ENCODE measurements at regions not wholly inside any gene's neighbourhood (a gene's known extent, or its start where the extent isn't known, plus 50 kb on each side); places are given as distances from the start of the nearest gene placed in this dataset.

- Histone ChIP-seq H3K36me3 (no peaks in the 10 kb centered on the region), H3K9me3 (0 out of 2 replicates have a peak, but pooled peaks cover 2% of the 10 kb centered on the region), H3K27me3 (no peaks in the 10 kb centered on the region), H3K4me3 (no peak overlapping the region)
- DNase-seq = no peak
Observed at GRCh38 chr15:31448635-31448979, 122.0 kb downstream of the KLF13 start.

GRCh38 chr15:31452595-31453557, 126.2 kb downstream of the KLF13 start:
- Histone ChIP-seq H3K4me3 (no peak overlapping the region), H3K36me3 (no peaks in the 10 kb centered on the region), H3K27me3 (no peaks in the 10 kb centered on the region), H3K9me3 (0 out of 2 replicates have a peak, but pooled peaks cover 2% of the 10 kb centered on the region)
- no peak for DNase-seq

- Histone ChIP-seq H3K36me3 (no peaks in the 10 kb centered on the region), H3K4me3 (no peak overlapping the region), H3K27me3 (no peaks in the 10 kb centered on the region), H3K9me3 (0 out of 2 replicates have a peak, but pooled peaks cover 2% of the 10 kb centered on the region)
- no peak for DNase-seq
Observed at GRCh38 chr15:31453558-31454318, 127.1 kb downstream of the KLF13 start.

GRCh38 chr15:31455499-31455898, 128.9 kb downstream of the KLF13 start:
- no peak for DNase-seq
- H3K9me3 ChIP-seq = 0 out of 2 replicates have a peak, but pooled peaks cover 2% of the 10 kb centered on the region
- H3K36me3 ChIP-seq = no peaks in the 10 kb centered on the region
- no peaks in the 10 kb centered on the region for H3K27me3 ChIP-seq
- no peak overlapping the region for H3K4me3 ChIP-seq

- Histone ChIP-seq H3K9me3 (no peaks in the 10 kb centered on the region), H3K4me3 (no peak overlapping the region), H3K27me3 (no peaks in the 10 kb centered on the region), H3K36me3 (no peaks in the 10 kb centered on the region)
- DNase-seq = no peak
Observed at GRCh38 chr15:31456354-31457060, 129.9 kb downstream of the KLF13 start.

- H3K36me3 ChIP-seq = no peaks in the 10 kb centered on the region
- no peaks in the 10 kb centered on the region for H3K27me3 ChIP-seq
- no peaks in the 10 kb centered on the region for H3K9me3 ChIP-seq
- H3K4me3 ChIP-seq = no peak overlapping the region
- DNase-seq = no peak
Observed at GRCh38 chr15:31457161-31457560, 130.5 kb downstream of the KLF13 start.

GRCh38 chr15:31457631-31458526, 131.2 kb downstream of the KLF13 start:
- Histone ChIP-seq H3K9me3 (no peaks in the 10 kb centered on the region), H3K27me3 (no peaks in the 10 kb centered on the region), H3K36me3 (no peaks in the 10 kb centered on the region), H3K4me3 (no peak overlapping the region)
- DNase-seq = peak; percentile 66

GRCh38 chr15:31458596-31459399, 132.2 kb downstream of the KLF13 start:
- Histone ChIP-seq H3K36me3 (no peaks in the 10 kb centered on the region), H3K27me3 (no peaks in the 10 kb centered on the region), H3K9me3 (no peaks in the 10 kb centered on the region), H3K4me3 (no peak overlapping the region)
- no peak for DNase-seq

GRCh38 chr15:31459400-31459748, 132.7 kb downstream of the KLF13 start:
- DNase-seq = no peak
- no peak overlapping the region for H3K4me3 ChIP-seq
- H3K36me3 ChIP-seq = no peaks in the 10 kb centered on the region
- no peaks in the 10 kb centered on the region for H3K27me3 ChIP-seq
- H3K9me3 ChIP-seq = no peaks in the 10 kb centered on the region

- H3K9me3 ChIP-seq = no peaks in the 10 kb centered on the region
- H3K27me3 ChIP-seq = no peaks in the 10 kb centered on the region
- H3K4me3 ChIP-seq = no peak overlapping the region
- no peaks in the 10 kb centered on the region for H3K36me3 ChIP-seq
- DNase-seq = no peak
Observed at GRCh38 chr15:31461375-31461774, 134.7 kb downstream of the KLF13 start.

GRCh38 chr15:31461911-31462480, 135.4 kb downstream of the KLF13 start:
- DNase-seq = no peak
- Histone ChIP-seq H3K27me3 (no peaks in the 10 kb centered on the region), H3K36me3 (no peaks in the 10 kb centered on the region), H3K4me3 (no peak overlapping the region), H3K9me3 (no peaks in the 10 kb centered on the region)

- H3K27me3 ChIP-seq = no peaks in the 10 kb centered on the region
- H3K9me3 ChIP-seq = no peaks in the 10 kb centered on the region
- DNase-seq = no peak
- H3K36me3 ChIP-seq = no peaks in the 10 kb centered on the region
- no peak overlapping the region for H3K4me3 ChIP-seq
Observed at GRCh38 chr15:31463521-31464102, 137.0 kb downstream of the KLF13 start.

GRCh38 chr15:31464216-31465082, 137.8 kb downstream of the KLF13 start:
- DNase-seq = no peak
- no peaks in the 10 kb centered on the region for H3K9me3 ChIP-seq
- H3K27me3 ChIP-seq = no peaks in the 10 kb centered on the region
- no peaks in the 10 kb centered on the region for H3K36me3 ChIP-seq
- no peak overlapping the region for H3K4me3 ChIP-seq
